GOT3 (cell line): ENCODE measurements at regions not wholly inside any gene's neighbourhood (a gene's known extent, or its start where the extent isn't known, plus 50 kb on each side); places are given as distances from the start of the nearest gene placed in this dataset.
"Not testable (repeated sequence)": the region's sequence is repeated elsewhere in the genome, so short reads cannot be mapped to it uniquely, and the experiment has no call there.

Experiments used
- DNase-seq: peaks from one replicate; lab custom pipeline; 2025; ENCODE audit warnings: mixed read lengths; lab: John Stamatoyannopoulos, UW

DNA sequence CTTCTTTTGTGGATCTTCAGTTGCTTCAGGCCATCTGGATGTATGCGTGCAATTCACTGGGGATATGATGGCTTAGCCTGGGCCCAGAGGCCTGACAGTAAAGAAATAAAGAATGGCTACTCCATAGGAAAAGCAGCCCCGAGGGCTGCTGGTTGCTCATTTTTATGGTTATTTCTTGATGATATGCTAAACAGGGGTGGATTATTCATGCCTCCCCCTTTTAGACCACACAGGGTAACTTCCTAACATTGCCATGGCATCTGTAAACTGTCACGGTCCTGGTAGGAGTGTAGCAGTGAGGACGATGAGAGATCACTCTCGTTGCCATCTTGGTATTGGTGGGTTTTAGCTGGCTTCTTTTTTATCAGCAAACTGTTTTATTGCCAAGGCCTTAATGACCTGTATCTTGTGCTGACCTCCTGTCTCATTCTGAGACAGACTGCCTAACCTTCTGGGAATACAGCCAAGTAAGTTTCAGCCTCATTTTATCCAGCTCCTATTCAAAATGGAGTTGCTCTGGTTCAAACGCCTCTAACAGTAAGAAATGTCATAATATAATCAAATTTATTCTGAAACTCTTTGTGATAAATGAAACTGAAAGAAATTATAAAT, 60.5 kb downstream of the DSEL start:
- DNase-seq = no peak

DNA sequence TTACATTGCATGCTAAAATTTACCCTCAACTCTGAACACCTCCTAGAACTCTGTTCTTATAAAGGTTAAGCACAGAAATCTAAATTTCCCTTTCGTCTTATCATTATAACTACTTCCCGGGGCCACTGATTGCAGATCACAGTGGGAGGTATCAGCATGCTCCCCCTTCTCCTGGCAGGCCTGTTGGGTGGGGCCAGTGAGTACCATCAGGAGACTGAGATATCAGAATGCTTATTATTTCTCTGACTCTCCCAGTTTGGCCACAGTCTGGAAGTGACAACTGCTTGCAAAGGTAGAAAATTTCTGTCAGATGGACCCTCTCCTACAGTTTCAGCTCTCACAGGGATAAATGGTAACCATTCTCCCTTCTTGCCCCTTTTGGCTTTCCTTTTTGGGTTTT, 62.6 kb downstream of the DSEL start:
- no peak for DNase-seq

DNA sequence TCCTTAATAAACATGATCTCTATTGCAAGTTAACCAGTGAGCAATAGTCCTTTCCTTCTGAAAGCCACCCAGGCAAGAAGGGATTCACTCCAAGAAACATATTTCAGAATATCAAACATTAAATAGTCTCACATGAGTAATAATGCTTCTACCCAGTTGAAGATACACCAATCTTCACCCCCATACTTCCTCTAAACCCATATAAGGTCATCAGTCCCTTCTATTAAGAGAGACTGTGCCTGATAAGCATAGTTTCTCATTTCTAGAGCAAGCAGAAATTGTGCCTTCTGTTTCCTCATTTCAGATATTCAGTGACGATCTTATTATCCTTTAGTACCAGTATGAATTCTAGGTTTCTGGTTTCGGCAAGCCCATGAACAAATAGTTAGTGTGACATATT, 64.6 kb downstream of the DSEL start:
- DNase-seq = no peak

DNA sequence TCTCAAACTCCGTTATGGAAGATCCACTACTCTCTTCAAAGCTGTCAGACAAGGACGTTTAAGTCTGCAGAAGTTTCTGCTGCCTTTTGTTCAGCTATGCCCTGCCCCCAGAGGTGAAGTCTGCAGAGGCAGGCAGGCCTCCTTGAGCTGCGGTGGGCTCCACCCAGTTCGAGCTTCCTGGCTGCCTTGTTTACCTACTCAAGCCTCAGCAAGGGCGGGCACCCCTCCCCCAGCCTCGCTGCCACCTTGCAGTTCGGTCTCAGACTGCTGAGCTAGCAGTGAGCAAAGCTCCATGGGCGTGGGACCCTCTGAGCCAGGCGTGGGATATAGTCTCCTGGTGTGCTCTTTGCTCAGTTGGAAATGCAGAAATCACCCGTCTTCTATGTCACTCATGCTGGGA, 65.4 kb downstream of the DSEL start:
- not testable (repeated sequence) for DNase-seq

DNA sequence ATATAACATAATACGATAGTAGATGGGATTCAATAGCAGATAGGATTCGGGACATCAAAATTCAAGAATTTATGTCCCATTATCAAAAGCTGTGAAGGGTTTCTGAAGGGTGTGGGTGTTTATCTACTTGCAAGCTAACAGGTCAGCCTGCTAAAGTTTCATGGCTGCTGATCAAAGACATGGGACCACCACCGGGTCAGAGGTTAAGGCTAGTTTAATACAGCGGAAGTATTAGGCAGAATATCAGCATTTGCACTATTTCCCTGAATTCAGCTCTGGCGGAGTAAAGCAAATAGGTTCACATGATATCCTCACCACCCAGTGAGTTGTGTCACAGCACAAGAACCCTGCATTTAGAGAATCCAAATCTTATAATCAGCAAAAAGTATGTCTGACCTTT, 82.5 kb downstream of the DSEL start:
- no peak for DNase-seq

DNA sequence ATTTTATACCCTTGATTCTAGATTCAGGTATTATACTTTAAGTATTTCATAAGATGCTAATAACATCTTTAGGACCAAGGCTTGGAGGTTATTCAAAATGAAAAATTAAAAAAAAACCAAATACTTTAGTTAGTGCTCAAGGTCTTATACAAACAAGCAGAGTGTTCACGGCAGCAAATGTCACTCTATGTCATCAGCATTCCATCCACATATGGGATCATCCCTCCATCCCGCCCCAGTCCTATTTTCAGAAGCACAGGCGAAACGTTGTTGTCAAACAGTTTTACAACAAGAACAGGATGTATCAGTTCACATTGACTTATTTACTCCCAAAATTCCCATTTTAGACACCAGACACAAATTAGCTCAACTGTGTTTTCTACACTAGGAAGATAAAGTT, 83.7 kb downstream of the DSEL start:
- DNase-seq = no peak

DNA sequence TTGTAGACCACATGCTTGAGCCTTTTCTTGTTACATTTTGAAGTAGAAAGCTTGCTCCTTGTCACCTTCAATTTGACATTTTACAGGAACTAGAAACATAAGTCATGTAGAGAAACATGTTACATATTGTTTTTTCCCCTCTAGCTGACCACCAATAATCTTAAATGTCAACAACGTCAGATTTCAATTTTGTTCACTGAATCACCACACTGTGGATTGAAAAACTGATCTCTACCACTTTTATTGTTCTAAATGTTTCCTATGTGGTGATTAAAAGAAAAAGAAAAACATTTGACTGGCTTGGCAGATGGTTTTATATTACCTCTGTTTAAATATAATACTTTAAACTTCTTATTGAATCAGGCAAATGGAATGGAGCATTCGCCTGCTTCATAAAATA, 87.7 kb downstream of the DSEL start:
- no peak for DNase-seq

DNA sequence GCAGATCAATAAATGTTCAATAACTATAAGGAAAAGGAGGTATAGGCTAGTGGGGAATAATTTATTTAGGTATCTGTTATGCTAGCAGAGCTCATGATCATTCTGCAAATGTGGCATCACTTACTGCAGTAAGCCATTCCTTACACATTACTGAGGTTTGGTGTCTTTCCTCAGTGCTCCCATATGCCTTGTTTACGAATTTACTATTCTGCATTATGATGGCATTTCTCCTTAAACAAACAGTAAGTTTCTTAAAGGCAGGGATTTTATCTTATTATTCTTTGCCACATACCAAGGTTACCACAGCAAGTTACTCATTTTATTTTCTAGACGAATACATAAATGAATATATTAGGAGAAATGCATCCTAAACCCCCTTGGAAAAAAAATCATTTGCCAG, 88.4 kb downstream of the DSEL start:
- no peak for DNase-seq

DNA sequence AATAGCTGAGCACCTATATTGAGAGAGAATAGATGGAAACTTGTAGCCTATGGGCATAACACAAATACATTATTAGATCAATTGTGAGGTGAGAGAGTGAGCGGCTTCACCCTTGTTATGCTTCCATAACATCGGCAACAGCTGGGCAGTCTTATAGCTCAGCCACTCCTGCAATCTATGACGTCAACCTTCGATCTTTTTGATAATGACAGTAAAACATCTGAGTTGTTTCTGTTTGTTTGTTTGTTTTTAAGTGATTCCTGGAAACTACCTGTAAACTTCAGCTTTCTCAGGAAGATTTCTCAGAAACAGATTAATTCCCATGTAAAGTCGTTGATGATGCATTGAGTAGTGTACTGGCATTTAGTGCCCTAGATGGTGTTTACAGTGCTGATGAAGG, 90.0 kb downstream of the DSEL start:
- DNase-seq = no peak

DNA sequence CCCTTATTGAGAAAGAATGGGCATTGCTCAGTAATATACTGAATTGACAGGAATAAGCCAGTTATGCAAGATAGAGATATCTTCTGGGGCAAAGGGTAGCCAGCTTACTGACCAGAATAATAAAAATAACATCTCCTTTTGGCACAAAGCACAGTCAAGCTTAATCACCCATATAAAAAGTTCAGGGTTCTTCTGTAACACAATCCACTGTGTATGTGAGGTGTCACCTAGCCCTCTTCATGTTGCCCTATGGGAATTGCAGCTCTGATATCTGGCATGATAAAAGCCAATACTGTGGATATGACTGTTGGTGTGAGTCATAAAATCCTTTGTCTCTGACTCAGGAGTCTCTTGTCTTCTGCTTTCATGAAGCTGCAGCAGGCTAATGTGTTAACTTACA, 90.8 kb downstream of the DSEL start:
- DNase-seq = no peak

DNA sequence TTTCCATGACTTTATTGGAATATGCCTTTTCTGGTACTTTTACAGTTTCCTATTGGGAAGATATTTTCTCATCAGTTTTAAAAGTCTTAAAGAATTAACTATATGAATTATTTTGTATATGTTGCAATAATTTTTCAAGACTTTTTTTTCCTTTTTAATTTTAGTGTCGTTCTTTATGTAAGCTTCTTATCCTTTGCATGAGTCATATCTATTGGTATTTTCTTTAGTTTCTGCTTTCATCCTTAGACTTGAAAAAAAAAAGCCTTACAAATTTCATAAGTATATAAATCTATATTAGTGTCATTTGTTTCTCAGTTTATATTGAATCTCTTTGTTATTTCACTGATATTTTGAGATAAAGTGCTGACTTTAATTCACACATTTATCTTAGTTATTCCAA, 94.9 kb downstream of the DSEL start:
- DNase-seq = no peak

DNA sequence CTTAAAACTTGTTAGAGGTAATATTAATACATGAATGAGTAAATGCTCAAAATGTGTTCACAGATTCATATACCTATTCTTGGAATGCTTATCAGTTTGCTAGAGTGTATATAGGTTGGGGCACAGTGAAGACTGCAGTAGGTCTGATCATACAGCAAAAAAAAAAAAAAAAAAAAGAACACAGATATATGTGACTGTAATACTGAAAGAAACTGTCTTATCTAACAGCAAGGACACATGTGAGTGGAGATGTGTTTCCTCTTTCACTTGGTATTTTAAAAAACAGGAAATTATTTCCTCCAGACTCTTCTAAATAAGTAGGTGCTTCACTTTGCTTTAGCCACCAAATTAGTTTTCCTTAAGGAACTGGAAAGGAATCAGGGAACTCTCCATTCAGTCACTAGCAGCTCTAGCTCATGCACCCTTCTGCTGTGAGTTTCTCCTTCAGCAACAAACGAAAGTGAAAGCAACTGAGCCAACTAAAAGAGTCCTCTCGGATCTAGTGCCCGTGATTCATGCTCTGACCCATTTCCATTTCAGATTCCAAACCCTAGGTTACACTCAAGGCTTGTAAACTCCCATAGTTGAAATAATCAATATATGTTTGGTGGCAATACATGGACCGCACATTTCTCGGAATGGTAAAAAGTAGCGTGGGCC, 98.5 kb downstream of the DSEL start:
- no peak for DNase-seq

DNA sequence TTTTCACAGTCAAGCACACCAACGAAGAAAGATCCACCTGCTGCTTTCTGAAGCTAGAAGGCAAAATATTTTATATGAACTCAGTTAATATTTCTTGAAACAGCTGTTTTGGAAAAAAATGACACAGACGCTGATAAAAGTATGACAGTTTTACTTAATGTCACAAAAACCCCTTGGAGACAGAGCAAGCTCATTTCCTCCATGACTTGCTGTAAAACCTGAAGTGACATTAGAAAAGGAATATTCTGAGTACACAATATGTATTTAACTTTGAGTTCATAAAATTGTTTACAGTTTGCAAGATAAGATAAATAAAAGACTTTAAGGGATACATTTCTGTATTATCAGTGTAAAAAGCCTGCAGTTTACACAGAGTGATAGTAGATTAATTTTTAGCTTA, 105.4 kb downstream of the DSEL start:
- DNase-seq = no peak

DNA sequence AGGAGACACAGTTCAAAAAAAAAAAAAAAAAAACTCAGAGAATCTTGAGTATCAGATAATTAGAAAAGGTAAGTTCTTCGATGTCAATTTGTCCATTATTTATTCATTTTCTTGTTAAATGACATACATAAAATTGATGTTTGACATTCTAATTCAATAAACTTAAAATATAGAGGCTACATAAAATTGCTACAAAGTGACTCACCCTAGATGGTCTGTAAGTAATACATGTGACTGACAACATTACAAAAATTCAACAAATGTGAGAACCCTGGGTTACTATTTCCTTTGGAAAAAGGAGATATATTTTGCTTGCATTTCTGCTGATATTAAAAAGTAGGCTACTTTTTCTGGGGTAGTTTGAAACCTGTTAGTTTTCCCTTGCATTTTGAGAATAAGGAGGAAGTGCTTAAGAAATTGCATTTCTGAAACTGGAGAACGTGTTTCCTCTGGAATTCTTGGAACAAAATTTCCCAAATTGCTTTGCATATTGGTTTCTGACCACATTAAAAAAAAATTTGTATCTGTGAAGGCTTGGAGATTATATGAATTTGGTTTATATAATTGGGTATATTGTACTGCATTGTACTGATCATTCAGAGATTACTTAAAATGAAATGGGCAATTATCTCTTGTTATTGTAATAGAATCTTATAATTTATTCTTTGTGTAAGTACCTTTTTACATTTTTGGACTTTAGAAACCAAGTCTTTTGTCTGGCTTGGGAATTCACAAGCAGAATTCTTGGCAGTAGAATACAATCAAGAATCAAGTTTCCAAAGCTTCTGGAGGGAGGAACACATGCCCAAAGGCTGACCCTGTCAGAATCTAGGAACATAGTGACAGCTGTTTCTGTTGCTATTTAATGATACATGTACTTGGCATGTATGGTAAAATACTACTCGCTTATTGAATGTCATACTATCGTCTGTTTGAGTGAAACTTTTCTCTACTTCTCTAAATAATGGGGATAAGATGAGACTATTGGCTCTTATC, 106.1 kb downstream of the DSEL start:
- DNase-seq = no peak

DNA sequence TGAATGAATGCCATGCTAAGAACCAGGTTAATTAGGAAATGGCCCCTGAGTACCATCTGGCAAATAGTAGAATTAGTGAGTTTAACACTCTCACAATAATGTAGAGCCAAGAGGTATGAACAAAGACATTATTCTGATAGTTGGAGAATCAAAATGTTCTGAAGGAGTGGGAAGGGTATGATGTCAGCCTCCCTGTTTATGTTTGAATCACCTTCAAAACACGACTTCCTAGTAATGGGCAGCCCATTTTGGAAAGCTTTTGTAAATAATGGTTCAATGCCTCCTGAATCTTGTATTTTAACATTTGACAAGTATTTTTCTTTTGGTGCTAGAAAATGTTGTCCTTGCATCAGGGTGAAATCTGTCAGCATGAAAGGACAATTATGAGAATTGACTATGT, 108.3 kb downstream of the DSEL start:
- no peak for DNase-seq

DNA sequence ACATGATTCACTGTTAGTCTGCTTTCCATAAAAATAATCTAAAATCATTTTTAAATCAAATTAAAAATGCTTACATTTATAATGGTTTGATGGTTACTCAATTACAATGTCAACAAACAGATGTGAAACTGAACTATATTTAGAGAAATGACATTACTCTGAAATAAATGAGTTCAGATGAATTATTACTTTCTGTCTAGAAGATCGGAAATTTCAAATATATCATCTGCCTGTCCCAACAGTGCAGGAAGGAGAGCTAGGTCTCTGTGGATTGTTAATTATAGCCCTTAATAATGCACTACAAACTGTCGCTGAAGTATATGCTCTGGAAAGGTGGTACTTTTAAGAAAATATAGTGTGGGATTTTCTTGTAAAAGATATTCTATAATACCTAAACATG, 109.8 kb downstream of the DSEL start:
- no peak for DNase-seq

DNA sequence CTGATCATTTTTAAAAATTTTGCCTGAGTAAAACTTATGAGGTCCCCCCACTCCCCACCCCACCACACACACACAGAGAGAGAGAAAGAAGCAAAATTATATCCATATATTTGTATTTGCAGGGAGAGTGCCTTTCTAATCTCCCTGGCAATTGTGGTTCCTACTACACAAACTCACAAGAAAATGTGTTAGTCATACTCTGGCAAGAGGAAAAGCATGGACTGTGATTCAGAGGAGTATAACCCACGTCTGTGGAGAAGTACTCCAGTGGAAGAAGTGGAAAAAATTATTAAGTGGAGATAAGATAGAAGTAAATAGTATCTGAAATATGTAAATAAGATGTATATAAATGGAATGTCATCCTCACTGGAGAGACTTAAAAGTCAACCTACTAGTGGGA, 114.0 kb downstream of the DSEL start:
- no peak for DNase-seq

DNA sequence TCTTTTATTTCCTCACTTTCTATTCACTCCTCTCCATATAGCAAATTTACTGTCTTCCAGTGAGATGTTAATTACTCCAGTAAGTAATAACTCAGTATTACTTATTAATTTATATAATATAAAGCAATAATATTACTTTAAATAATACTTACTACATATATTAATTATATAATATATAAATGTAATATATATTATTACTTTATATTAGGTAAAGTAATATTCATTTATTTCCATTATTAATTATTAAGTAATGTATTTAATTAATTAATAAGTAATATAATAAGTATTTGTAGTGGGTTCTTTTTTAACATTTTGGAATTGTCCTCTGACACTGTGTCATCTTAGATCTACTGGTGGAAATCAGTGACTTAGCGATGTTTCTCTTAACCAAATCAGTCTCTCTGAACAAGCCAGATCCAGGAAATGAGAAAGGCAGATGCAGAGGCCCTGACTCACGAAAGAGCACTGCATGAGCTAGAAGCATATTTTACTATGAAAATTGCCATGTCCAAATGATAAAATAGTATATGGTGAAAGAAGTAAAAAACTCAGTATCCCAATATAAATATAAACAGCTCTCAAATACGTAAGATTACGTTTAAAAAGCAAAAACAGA, 115.9 kb downstream of the DSEL start:
- no peak for DNase-seq

DNA sequence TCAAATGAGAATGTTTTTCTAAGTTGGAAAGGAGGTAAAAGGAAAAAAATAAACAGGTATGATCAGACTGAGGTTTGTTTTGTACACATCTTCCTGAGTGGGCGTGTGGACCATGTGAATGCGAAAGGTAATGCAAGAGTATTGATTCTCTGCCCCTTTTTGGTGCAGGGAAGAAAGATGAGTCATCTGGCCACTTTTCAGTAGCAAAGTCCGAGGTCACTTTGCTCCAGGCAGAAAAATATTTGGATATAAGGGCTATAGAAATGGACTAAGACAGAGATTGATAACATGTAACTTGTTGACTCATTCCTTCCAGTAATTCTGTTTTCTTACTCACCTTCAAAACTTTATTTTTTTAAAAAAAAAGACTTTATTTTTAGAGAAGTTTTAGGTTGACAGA, 130.5 kb downstream of the DSEL start:
- no peak for DNase-seq

DNA sequence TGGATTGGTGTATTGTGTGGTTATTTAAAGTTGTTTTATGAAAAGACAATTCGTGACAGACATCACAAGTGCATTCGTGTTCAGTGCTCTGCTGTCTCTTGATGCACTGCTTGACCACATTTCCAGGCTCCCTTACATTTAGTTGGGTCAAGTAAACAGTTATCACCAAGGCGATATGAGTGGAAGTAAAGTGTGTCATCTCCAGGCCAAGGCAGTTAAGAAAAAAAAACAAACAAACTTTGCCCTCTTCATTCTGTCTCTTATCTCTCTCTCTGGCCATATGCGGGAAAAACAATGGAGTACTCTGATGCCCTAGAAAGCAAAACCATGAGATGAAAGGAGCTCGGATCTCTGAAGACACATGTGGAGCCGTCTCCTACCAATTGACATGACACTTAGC, 131.1 kb downstream of the DSEL start:
- DNase-seq = no peak

DNA sequence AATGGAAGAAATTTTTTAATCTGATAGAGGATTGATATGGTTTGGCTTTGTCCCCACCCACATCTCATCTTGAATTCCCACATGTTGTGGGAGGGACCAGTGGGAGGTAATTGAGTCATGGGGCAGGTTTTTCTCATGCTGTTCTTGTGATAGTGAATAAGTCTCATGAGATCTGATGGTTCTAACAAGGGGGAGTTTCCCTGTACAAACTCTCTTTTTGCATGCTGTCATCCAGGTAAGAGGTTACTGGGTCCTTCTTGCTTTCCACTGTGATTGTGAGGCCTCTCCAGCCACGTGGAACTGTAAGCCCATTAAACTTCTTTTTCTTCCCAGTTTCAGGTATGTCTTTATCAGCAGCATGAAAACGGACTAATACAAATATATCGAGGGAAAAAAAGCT, 132.5 kb downstream of the DSEL start:
- not testable (repeated sequence) for DNase-seq

DNA sequence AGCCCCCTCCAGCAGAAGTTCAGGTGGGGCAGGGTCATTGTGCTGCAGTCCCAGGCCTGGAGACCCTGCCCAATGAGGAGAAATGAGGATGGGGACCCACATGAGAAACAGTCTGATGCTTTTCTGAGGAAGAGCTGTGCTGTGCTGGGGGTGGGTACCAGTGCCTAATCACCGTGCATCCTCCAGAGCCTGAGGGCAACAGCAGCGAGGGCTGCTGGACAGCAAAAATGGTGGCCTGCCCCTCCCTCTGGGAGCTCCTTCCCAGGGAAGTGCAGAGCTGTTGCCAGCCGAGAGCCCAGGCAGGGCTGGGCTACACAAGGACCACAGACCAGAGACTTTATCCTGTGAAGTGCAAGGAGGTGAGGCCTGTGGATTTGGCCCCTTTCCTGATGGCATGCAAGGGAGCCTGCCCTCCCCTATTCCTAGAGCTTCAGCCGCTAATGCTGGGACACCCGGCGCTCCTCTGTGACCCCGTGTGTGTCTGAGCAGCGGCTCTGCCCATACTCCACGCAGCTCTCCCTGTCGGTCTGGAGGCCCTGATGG, 134.8 kb downstream of the DSEL start:
- no peak for DNase-seq
